ENCODE measurements at regions not wholly inside any gene's neighbourhood (a gene's known extent, or its start where the extent isn't known, plus 50 kb on each side); places are given as distances from the start of the nearest gene placed in this dataset.

- Histone ChIP-seq H3K4me3 (replicated peaks in 1 of 3; ENCODE audit: low read depth in 2 of 3, low read length in 3 of 3) (no peak overlapping the region), H3K9ac (ENCODE audit: insufficient read depth, low read length, poor library complexity, severe bottlenecking) (no peak overlapping the region), H3K4me1 (ENCODE audit: control insufficient read depth in 1 of 2, insufficient read depth in 2 of 2, low read length in 2 of 2) (no peaks in the 10 kb centered on the region), H4K20me1 (ENCODE audit: insufficient read depth, low read length) (no peaks in the 10 kb centered on the region), H3K79me2 (ENCODE audit: insufficient read depth, low read length) (no peaks in the 10 kb centered on the region), H3K27ac (ENCODE audit: low read depth in 1 of 2, low read length in 2 of 2) (no peak overlapping the region), H3K4me2 (replicated peaks; ENCODE audit: extremely low read depth, low read length, poor library complexity, severe bottlenecking) (no peak overlapping the region), H2AFZ (ENCODE audit: insufficient read depth, low read depth, low read length, poor library complexity, severe bottlenecking) (no peak overlapping the region), H3K9me3 (replicated peaks in 1 of 2; ENCODE audit: control insufficient read depth in 1 of 2, insufficient read depth in 1 of 2, low read length in 2 of 2) (no peaks in the 10 kb centered on the region), H3K27me3 (ENCODE audit: control insufficient read depth in 2 of 2, insufficient read depth in 2 of 2, low read length in 2 of 2) (no peaks in the 10 kb centered on the region), H3K36me3 (replicated peaks in 1 of 2; ENCODE audit: control insufficient read depth in 1 of 2, insufficient read depth in 2 of 2, low read length in 2 of 2) (no peaks in the 10 kb centered on the region)
- TF ChIP-seq, protein P1, sequence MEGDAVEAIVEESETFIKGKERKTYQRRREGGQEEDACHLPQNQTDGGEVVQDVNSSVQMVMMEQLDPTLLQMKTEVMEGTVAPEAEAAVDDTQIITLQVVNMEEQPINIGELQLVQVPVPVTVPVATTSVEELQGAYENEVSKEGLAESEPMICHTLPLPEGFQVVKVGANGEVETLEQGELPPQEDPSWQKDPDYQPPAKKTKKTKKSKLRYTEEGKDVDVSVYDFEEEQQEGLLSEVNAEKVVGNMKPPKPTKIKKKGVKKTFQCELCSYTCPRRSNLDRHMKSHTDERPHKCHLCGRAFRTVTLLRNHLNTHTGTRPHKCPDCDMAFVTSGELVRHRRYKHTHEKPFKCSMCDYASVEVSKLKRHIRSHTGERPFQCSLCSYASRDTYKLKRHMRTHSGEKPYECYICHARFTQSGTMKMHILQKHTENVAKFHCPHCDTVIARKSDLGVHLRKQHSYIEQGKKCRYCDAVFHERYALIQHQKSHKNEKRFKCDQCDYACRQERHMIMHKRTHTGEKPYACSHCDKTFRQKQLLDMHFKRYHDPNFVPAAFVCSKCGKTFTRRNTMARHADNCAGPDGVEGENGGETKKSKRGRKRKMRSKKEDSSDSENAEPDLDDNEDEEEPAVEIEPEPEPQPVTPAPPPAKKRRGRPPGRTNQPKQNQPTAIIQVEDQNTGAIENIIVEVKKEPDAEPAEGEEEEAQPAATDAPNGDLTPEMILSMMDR (IDR thresholded peaks at IDR 0.05): no peak
- H3K4me1 Mint-ChIP-seq: no peaks in the 10 kb centered on the region
- intact Hi-C loops (cut with micrococcal nuclease): no loop called here
- peaks cover 1 to 5% (median 5%) of the 10 kb centered on the region in 3 donors for H3K27me3 Mint-ChIP-seq (ENCODE audit: low read depth in 3 of 3)
- no CpG with 5 or more reads among the region's 2 CpGs for WGBS (ENCODE audit: insufficient coverage)
- H3K9me3 Mint-ChIP-seq: peaks cover 0 to 5% (median 1%) of the 10 kb centered on the region in 7 donors
- no peak overlapping the region for H3K27ac Mint-ChIP-seq
- H3K36me3 Mint-ChIP-seq: no peaks in the 10 kb centered on the region
- no peak overlapping the region for H3K4me3 Mint-ChIP-seq
- DNase-seq: no peak
Measured at GRCh38 chr16:24427840-24428239, 111.5 kb upstream of the RBBP6 start.

DNA sequence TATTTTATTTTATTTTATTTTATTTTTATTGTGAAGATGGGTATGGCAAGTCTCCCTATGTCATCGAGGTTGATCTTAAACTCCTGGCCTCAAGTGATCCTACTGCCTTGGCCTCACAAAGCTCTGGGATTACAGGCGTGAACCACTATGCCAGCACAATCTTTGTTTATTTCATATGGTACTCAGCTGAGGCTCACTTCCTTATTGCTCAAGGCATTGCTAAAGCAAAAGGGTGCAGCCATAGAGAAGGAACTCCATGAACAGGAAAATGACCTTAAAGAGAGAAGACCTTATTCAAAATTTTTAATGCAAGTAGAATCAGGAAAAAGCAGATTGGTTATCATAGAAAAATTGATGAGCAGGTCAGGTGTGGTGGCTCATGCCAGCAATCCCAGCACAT, 110.6 kb upstream of the RBBP6 start:
- H3K27ac Mint-ChIP-seq: no peak overlapping the region
- peaks cover 4 to 6% (median 5%) of the 10 kb centered on the region in 3 donors for H3K27me3 Mint-ChIP-seq (ENCODE audit: low read depth in 3 of 3)
- H4K20me1 ChIP-seq (ENCODE audit: insufficient read depth, low read length): no peaks in the 10 kb centered on the region
- no peaks in the 10 kb centered on the region for H3K27me3 ChIP-seq (ENCODE audit: control insufficient read depth in 2 of 2, insufficient read depth in 2 of 2, low read length in 2 of 2)
- TF ChIP-seq, protein P1 (IDR thresholded peaks at IDR 0.05): no peak
- H3K27ac ChIP-seq (ENCODE audit: low read depth in 1 of 2, low read length in 2 of 2): no peak overlapping the region
- H3K4me2 ChIP-seq (replicated peaks; ENCODE audit: extremely low read depth, low read length, poor library complexity, severe bottlenecking): no peak overlapping the region
- intact Hi-C loops (cut with micrococcal nuclease): no loop called here
- H3K9ac ChIP-seq (ENCODE audit: insufficient read depth, low read length, poor library complexity, severe bottlenecking): no peak overlapping the region
- H3K36me3 Mint-ChIP-seq: no peaks in the 10 kb centered on the region
- no peaks in the 10 kb centered on the region for H3K9me3 ChIP-seq (replicated peaks in 1 of 2; ENCODE audit: control insufficient read depth in 1 of 2, insufficient read depth in 1 of 2, low read length in 2 of 2)
- H3K9me3 Mint-ChIP-seq: peaks cover 0 to 5% (median 1%) of the 10 kb centered on the region in 7 donors
- no peaks in the 10 kb centered on the region for H3K4me1 Mint-ChIP-seq
- DNase-seq: peak in 2 of 3 donors; percentile 3 to 19
- no peak overlapping the region for H2AFZ ChIP-seq (ENCODE audit: insufficient read depth, low read depth, low read length, poor library complexity, severe bottlenecking)
- no peaks in the 10 kb centered on the region for H3K79me2 ChIP-seq (ENCODE audit: insufficient read depth, low read length)
- 67% methylated on average over 2 of the region's 2 CpGs for WGBS (ENCODE audit: insufficient coverage)
- no peak overlapping the region for H3K4me3 Mint-ChIP-seq
- no peak overlapping the region for H3K4me3 ChIP-seq (replicated peaks in 1 of 3; ENCODE audit: low read depth in 2 of 3, low read length in 3 of 3)
- H3K36me3 ChIP-seq (replicated peaks in 1 of 2; ENCODE audit: control insufficient read depth in 1 of 2, insufficient read depth in 2 of 2, low read length in 2 of 2): no peaks in the 10 kb centered on the region
- no peaks in the 10 kb centered on the region for H3K4me1 ChIP-seq (ENCODE audit: control insufficient read depth in 1 of 2, insufficient read depth in 2 of 2, low read length in 2 of 2)

All from CD14-positive monocyte (primary cell).